Common myeloid progenitor, CD34-positive (primary cell): ENCODE measurements at regions not wholly inside any gene's neighbourhood (a gene's known extent, or its start where the extent isn't known, plus 50 kb on each side); places are given as distances from the start of the nearest gene placed in this dataset.

Experiments
- CTCF ChIA-PET: fragments of 350-600 bp; sonication (Branson Sonifier 250); formaldehyde crosslinking; loops from one replicate; lab custom pipeline; 2021; ENCODE audit warnings: antibody characterized with exemption; lab: Charles Lee
- POLR2A ChIA-PET: fragments of 350-600 bp; sonication (Branson Sonifier 250); formaldehyde crosslinking; loops from one replicate; lab custom pipeline; 2021; ENCODE audit warnings: antibody characterized with exemption; lab: Charles Lee
- DNase-seq, 3 donors: peaks; one replicate each; pipeline versions ENCODE4 v3.0.0 to v3.0.0-alpha.2; 2013
- H3K27ac ChIP-seq, 2 experiments: 1 replicate in 1 of 2; 2 replicates in 1 of 2; pipeline ENCODE4 v1.7.0; 2013; ENCODE audit warnings: inconsistent platforms in 2 of 2, low read length in 2 of 2, mild to moderate bottlenecking in 2 of 2, low read depth in 1 of 2, moderate library complexity in 1 of 2; ENCODE audit not compliant: severe bottlenecking in 2 of 2, insufficient read depth in 1 of 2, poor library complexity in 1 of 2
- H3K27me3 ChIP-seq, 5 experiments: replicated peaks in 2 of 5; 1 replicate in 3 of 5; 2 replicates in 2 of 5; pipeline versions ENCODE4 v1.6.1 to v1.7.0; 2013; ENCODE audit warnings: low read length in 4 of 5, mild to moderate bottlenecking in 2 of 5, moderate library complexity in 2 of 5, inconsistent platforms in 1 of 5; ENCODE audit not compliant: insufficient read depth in 5 of 5, control insufficient read depth in 4 of 5
- H3K36me3 ChIP-seq, 4 experiments: 1 replicate in 2 of 4; 2 replicates in 2 of 4; pipeline versions ENCODE4 v1.6.1 to v1.7.0; 2013; ENCODE audit warnings: low read length in 3 of 4, control low read depth in 1 of 4, mild to moderate bottlenecking in 1 of 4; ENCODE audit not compliant: control insufficient read depth in 4 of 4, insufficient read depth in 4 of 4
- H3K4me1 ChIP-seq, 4 experiments: 1 replicate in 3 of 4; 2 replicates in 1 of 4; pipeline versions ENCODE4 v1.6.1 to v1.7.1; 2013; ENCODE audit warnings: low read length in 3 of 4, mild to moderate bottlenecking in 3 of 4, control low read depth in 1 of 4, inconsistent platforms in 1 of 4, moderate library complexity in 1 of 4; ENCODE audit not compliant: control insufficient read depth in 4 of 4, insufficient read depth in 4 of 4; ENCODE audit errors: control extremely low read depth in 1 of 4
- H3K4me3 ChIP-seq, 7 experiments: 1 replicate in 4 of 7; 2 replicates in 3 of 7; pipeline versions ENCODE4 v1.5.1 to v1.7.0; 2013; ENCODE audit warnings: mild to moderate bottlenecking in 7 of 7, low read length in 6 of 7, moderate library complexity in 6 of 7, inconsistent platforms in 2 of 7, low read depth in 2 of 7, control low read depth in 1 of 7; ENCODE audit not compliant: insufficient read depth in 4 of 7, control insufficient read depth in 1 of 7; ENCODE audit errors: extremely low read depth in 1 of 7
- H3K9me3 ChIP-seq, 5 experiments: 1 replicate in 4 of 5; 2 replicates in 1 of 5; pipeline versions ENCODE4 v1.6.1 to v1.7.1; 2013; ENCODE audit warnings: low read length in 4 of 5, mild to moderate bottlenecking in 2 of 5, inconsistent platforms in 1 of 5, low read depth in 1 of 5, moderate library complexity in 1 of 5; ENCODE audit not compliant: control insufficient read depth in 4 of 5, insufficient read depth in 2 of 5; ENCODE audit errors: control extremely low read depth in 1 of 5
- WGBS: methylation state at CpG from one replicate; pipeline ENCODE4 v1.1.5; 2013; ENCODE audit not compliant: insufficient coverage; 5-methylcytosine and 5-hydroxymethylcytosine counted together

DNA sequence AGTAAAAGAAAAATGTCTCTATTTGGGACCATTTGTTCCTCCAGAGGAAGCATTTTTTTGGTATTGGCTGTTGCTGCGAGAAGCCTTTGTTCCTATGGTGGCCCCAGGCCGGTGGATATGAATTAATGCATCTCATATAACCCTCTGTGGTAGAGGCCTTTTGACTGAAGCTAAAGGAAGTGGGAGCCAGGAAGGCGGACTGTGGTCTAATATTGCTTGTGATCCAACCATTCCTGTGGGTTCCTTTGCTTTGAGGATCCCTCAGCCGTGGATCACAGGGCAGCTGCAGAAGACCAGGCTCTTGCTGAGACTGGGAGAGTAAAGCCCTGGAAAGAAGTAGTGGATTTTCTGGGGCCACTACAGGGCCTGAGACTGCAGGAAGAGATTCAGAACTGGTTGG, 68.3 kb upstream of the NAV2 start:
- H3K9me3 ChIP-seq, result no peaks in the 10 kb centered on the region
- no peak overlapping the region for H3K27ac ChIP-seq
- H3K36me3 ChIP-seq, result no peaks in the 10 kb centered on the region
- no peaks in the 10 kb centered on the region for H3K27me3 ChIP-seq
- peaks cover 0 to 3% (median 0%) of the 10 kb centered on the region in 4 experiments for H3K4me1 ChIP-seq
- H3K4me3 ChIP-seq, result no peak overlapping the region
- POLR2A ChIA-PET, result no interaction called here
- WGBS, result 100% methylated on average over 3 of the region's 4 CpGs
- DNase-seq, result no peak
- CTCF ChIA-PET, result no interaction called here

DNA sequence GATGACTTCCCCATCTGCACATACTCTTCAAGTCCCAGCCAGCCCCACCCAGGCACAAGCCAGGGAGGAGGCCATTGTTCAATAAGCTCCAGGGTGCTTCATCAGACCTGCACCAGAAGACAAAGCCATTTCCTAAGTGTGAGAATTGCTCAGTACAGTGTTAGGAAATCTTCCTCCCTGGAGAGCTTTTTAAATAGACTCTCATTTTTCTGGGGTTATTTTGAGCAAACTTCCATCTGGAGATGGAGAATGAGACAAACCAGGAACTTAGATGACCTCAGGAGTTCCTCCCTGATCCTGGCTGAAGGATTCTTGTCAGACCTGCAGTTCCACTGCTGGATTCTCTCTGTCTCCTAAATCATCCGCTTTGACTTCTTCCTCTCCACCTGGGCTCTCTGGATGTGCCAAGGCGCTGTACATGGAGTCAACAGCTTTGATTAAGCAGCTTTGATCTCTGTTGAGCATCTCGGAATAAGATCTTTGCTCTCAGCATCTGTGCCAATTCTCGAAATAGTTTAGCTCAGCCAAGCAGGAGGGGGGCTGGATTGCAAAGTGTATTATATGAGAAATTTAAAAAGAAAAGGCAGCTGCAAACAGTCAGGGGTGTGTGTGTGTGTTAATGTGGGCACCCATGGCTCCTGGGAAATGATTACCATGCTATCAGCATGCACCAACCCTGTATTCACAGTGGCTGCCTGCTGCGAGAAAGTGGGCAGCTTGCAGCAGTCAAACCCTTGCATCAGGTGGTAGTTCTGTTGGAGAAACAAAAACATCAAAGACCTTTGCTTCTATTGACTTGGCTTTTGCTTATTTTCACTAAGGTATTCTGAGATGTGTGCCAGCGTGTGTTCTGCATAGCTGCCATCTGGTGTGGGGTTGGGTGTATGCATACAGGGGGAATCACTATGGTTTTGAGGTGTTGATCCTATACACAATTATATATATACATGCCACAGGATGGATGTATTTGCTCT, 70.2 kb upstream of the NAV2 start:
- H3K27ac ChIP-seq, result no peak overlapping the region
- 100% methylated on average over 5 of the region's 6 CpGs for WGBS
- no peak overlapping the region for H3K4me3 ChIP-seq
- no peaks in the 10 kb centered on the region for H3K9me3 ChIP-seq
- H3K4me1 ChIP-seq, result peaks cover 0 to 3% (median 0%) of the 10 kb centered on the region in 4 experiments
- no peaks in the 10 kb centered on the region for H3K36me3 ChIP-seq
- DNase-seq, result no peak
- ChIA-PET CTCF (interaction anchor here (0.9 to 1.4 kb wide), 4 partner anchors 9 to 82 kb away, joined by 3 to 4 read pairs (median 4); no protein-coding TSS in a partner anchor), POLR2A (no interaction called here)
- H3K27me3 ChIP-seq, result no peaks in the 10 kb centered on the region

DNA sequence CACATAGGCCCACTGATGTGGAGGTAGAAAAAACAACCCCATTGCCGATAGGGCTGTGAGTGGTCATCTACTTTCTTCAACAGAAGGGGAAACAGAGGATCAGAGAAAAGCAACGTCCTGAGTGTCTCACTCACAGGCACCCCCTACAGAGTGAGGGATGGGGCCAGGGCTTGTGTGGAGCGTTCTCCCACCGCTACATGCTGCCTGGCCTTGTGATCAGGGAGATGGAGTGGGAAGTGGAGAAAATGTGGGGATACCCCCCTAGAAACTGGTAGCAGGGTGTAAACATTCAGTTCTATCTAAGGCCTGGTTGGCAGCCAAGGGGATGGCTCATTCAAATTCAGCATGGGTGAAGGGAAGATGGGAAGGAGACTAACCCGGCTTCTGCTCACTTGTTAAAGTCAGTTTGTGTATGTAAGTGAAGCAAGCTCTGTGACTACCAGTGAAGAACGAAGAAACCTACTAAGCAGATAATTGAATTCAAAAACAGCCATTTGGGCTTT, 73.0 kb upstream of the NAV2 start:
- Histone ChIP-seq H3K27ac (no peak overlapping the region), H3K36me3 (no peaks in the 10 kb centered on the region), H3K9me3 (peaks cover 0 to 8% (median 3%) of the 10 kb centered on the region in 5 experiments), H3K27me3 (no peaks in the 10 kb centered on the region), H3K4me1 (no peaks in the 10 kb centered on the region), H3K4me3 (no peak overlapping the region)
- CTCF ChIA-PET, result interaction anchor here (1.5 kb wide), 1 partner anchor 8 kb away, joined by 3 read pairs; no protein-coding TSS in a partner anchor
- POLR2A ChIA-PET, result no interaction called here
- WGBS, result 100% methylated on average over 4 of the region's 6 CpGs
- no peak for DNase-seq

DNA sequence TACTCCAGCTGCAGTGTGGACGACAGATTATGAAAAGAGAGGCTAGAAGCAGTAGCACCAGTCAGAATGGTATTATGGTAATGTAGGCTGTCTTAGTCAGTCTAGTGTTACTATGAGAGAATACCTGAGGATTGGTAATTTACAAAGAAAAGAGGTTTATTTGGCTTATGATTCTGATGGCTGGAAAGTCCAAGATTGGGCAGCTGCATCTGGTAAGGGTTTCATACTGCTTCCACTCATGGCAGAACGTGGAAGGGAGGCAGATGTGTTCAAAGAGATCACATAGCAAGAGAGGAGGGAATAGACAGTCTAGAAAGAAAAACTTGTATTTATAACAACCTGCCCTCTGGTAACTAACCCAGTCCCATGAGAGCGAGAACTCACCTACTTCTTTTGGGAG, 77.3 kb upstream of the NAV2 start:
- peaks cover 0 to 8% (median 4%) of the 10 kb centered on the region in 5 experiments for H3K9me3 ChIP-seq
- no peak overlapping the region for H3K4me3 ChIP-seq
- H3K27ac ChIP-seq, result no peak overlapping the region
- H3K36me3 ChIP-seq, result no peaks in the 10 kb centered on the region
- peaks cover 0 to 2% (median 0%) of the 10 kb centered on the region in 5 experiments for H3K27me3 ChIP-seq
- DNase-seq, result no peak
- peaks cover 0 to 7% (median 3%) of the 10 kb centered on the region in 4 experiments for H3K4me1 ChIP-seq
- POLR2A ChIA-PET, result no interaction called here
- WGBS, result 100% methylated on average over 2 of the region's 3 CpGs
- CTCF ChIA-PET, result interaction anchor here (0.8 kb wide), 1 partner anchor 268 kb away, joined by 3 read pairs; no protein-coding TSS in a partner anchor

DNA sequence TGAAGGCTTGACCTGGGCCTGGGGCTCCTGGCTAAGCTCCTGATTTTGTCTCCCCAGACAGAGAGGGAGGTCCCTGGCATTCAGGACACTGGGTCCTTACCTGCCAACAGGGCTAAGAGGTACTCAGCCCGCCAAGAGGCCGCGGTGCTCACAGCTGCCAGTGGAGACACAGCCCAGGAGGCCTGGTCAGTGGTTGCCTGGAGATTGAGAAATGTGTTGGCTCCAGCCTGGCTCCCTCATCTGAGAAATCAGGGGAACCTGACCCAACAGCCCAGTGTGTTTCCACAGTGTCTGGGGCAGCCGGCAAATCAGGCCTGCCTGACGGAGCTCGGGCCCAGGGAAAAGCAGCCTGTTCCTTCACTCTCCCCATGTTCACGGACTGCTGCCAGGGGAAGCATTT, 79.4 kb upstream of the NAV2 start:
- Histone ChIP-seq H3K9me3 (peaks cover 0 to 8% (median 4%) of the 10 kb centered on the region in 5 experiments), H3K27ac (no peak overlapping the region), H3K4me3 (no peak overlapping the region), H3K36me3 (no peaks in the 10 kb centered on the region), H3K4me1 (peaks cover 0 to 7% (median 3%) of the 10 kb centered on the region in 4 experiments), H3K27me3 (peaks cover 0 to 2% (median 0%) of the 10 kb centered on the region in 5 experiments)
- no peak for DNase-seq
- POLR2A ChIA-PET, result no interaction called here
- CTCF ChIA-PET, result interaction anchor here (1.1 to 1.6 kb wide), 4 partner anchors 23 to 70 kb away, joined by 3 read pairs; no protein-coding TSS in a partner anchor
- 97% methylated on average over 7 of the region's 7 CpGs for WGBS

DNA sequence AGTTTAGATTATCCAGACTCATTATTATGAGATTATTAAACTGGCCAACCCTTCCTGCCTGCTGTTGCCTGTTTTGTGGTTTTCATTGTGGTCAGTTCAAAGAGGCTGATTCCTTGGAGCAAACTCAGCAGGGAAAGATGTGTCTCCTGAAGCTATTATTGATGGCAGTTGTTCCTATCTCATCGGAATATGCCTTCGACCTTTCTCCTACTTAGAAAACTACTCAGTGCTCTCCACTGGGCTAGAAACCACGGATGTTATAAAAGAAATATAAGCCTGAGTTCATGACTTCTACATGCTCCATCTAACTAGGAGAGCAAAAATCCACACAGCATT, 80.2 kb upstream of the NAV2 start:
- ChIA-PET POLR2A (no interaction called here), CTCF (interaction anchor here (1.1 to 1.6 kb wide), 4 partner anchors 24 to 69 kb away, joined by 3 read pairs; no protein-coding TSS in a partner anchor)
- 20% methylated on average over 1 of the region's 3 CpGs for WGBS
- H3K36me3 ChIP-seq, result no peaks in the 10 kb centered on the region
- peaks cover 0 to 2% (median 0%) of the 10 kb centered on the region in 5 experiments for H3K27me3 ChIP-seq
- H3K4me1 ChIP-seq, result peaks cover 0 to 7% (median 3%) of the 10 kb centered on the region in 4 experiments
- no peak overlapping the region for H3K27ac ChIP-seq
- no peak for DNase-seq
- no peak overlapping the region for H3K4me3 ChIP-seq
- peaks cover 0 to 8% (median 4%) of the 10 kb centered on the region in 5 experiments for H3K9me3 ChIP-seq
